ENCODE measurements at regions not wholly inside any gene's neighbourhood (a gene's known extent, or its start where the extent isn't known, plus 50 kb on each side); places are given as distances from the start of the nearest gene placed in this dataset.

DNA sequence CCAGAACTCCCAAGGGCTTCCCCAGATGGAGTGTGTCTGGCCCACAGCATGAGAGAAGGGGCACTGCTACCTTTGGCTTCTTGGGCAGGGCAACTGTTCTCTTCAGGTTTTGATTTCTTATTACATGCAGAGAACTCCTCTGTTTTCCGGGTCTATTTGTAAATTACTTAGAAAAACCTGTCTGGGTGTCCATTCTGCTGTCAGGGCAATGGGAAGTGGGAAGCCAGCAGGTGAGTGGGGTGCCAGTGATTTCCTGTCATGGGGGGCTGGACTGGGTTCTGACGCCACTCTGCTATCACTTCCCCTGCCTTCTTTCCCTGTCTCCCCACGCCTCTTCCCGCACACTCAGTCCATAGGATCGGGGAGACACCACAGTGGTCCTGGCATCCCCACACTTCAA lies 58.0 kb upstream of the LGALSL start:
- no peaks in the 10 kb centered on the region for H3K9me2 ChIP-seq (replicated peaks; ENCODE audit: insufficient read depth)
- no peak overlapping the region for H3K27ac ChIP-seq
- H3K9me3 ChIP-seq (ENCODE audit: low read depth): no peaks in the 10 kb centered on the region
- no peak for DNase-seq (ENCODE audit: low spot score)
- H3K79me2 ChIP-seq: no peaks in the 10 kb centered on the region
- TF ChIP-seq EZH2phosphoT487 (IDR thresholded peaks at IDR 0.05; ENCODE audit: low read depth, severe bottlenecking, unreplicated experiment) (no peak), EZH2 (IDR thresholded peaks at IDR 0.05; ENCODE audit: borderline replicate concordance) (no peak)
- TF ChIP-seq, protein P1, sequence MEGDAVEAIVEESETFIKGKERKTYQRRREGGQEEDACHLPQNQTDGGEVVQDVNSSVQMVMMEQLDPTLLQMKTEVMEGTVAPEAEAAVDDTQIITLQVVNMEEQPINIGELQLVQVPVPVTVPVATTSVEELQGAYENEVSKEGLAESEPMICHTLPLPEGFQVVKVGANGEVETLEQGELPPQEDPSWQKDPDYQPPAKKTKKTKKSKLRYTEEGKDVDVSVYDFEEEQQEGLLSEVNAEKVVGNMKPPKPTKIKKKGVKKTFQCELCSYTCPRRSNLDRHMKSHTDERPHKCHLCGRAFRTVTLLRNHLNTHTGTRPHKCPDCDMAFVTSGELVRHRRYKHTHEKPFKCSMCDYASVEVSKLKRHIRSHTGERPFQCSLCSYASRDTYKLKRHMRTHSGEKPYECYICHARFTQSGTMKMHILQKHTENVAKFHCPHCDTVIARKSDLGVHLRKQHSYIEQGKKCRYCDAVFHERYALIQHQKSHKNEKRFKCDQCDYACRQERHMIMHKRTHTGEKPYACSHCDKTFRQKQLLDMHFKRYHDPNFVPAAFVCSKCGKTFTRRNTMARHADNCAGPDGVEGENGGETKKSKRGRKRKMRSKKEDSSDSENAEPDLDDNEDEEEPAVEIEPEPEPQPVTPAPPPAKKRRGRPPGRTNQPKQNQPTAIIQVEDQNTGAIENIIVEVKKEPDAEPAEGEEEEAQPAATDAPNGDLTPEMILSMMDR (IDR thresholded peaks at IDR 0.05; ENCODE audit: poor library complexity): no peak
- H2AFZ ChIP-seq: no peak overlapping the region
- no peak overlapping the region for H3K4me2 ChIP-seq
- no peaks in the 10 kb centered on the region for H4K20me1 ChIP-seq (ENCODE audit: insufficient read depth, poor library complexity, severe bottlenecking)
- H3K27me3 ChIP-seq: no peaks in the 10 kb centered on the region
- no peaks in the 10 kb centered on the region for H3K36me3 ChIP-seq (replicated peaks; ENCODE audit: insufficient read depth, low read depth)
- H3K4me3 ChIP-seq: no peak overlapping the region
- H3K4me1 ChIP-seq (ENCODE audit: insufficient read depth): peaks cover 18% of the 10 kb centered on the region
- WGBS (ENCODE audit: low lambda C conversion rate, missing lambda C conversion rate): 95% methylated on average over 5 of the region's 5 CpGs

DNA sequence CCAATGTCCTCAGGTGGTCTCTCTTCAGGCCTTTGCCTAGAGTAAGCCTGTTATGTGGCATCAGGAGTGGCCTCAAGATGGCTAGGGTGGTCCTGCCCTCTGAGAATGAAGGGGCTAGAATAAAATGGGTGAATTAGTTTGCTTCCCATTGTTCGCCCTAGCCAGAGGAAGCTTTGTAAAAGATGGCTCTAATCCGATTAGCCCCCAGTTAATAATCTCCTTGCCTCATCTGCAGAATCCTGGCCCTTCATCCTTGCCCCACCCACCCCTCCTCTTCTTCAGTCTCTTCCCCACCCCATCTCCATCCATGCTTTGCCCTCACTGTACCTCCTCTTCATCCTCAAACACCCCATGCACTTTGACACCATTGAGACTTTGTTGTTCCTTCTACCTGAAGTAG lies 57.4 kb upstream of the LGALSL start:
- Histone ChIP-seq H2AFZ (no peak overlapping the region), H3K9me2 (replicated peaks; ENCODE audit: insufficient read depth) (no peaks in the 10 kb centered on the region), H3K4me3 (no peak overlapping the region), H3K4me2 (no peak overlapping the region), H3K9me3 (ENCODE audit: low read depth) (no peaks in the 10 kb centered on the region), H3K36me3 (replicated peaks; ENCODE audit: insufficient read depth, low read depth) (no peaks in the 10 kb centered on the region), H3K4me1 (ENCODE audit: insufficient read depth) (peaks cover 24% of the 10 kb centered on the region), H3K27ac (no peak overlapping the region), H3K79me2 (no peaks in the 10 kb centered on the region), H3K27me3 (no peaks in the 10 kb centered on the region), H4K20me1 (ENCODE audit: insufficient read depth, poor library complexity, severe bottlenecking) (no peaks in the 10 kb centered on the region)
- WGBS (ENCODE audit: low lambda C conversion rate, missing lambda C conversion rate): 100% methylated on average over 2 of the region's 2 CpGs
- TF ChIP-seq, protein P1 (IDR thresholded peaks at IDR 0.05; ENCODE audit: poor library complexity): no peak
- no peak for TF ChIP-seq EZH2phosphoT487 (IDR thresholded peaks at IDR 0.05; ENCODE audit: low read depth, severe bottlenecking, unreplicated experiment)
- TF ChIP-seq EZH2 (IDR thresholded peaks at IDR 0.05; ENCODE audit: borderline replicate concordance): no peak
- no peak for DNase-seq (ENCODE audit: low spot score)

DNA sequence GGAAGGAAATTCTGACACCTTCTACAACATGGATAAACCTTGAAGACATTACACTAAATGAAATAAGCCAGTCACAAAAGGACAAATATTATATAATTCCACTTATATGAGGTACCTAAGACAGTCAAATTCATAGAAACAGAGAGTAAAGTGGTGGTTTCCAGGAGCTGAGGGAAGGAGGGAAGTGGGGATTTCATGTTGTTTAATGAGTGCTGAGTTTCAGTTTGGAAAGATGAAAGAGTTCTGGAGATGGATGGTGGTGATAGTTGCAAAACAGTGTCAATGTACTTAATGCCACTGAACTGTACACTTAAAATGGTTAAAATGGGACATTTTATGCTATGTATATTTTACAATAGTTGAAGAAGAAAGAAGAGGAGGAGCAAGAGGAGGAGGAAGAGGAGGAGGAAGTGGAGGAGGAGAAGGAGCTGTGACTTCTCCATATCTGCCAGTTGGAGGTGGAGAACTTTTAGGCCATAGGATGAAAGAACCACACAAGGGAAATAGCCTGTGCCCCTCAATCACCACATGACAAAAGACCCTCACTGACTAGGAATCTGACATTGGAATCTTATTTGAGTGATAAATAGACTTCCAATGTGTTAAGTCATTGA lies 55.3 kb upstream of the LGALSL start:
- Histone ChIP-seq H3K36me3 (replicated peaks; ENCODE audit: insufficient read depth, low read depth) (no peaks in the 10 kb centered on the region), H3K27me3 (no peaks in the 10 kb centered on the region), H3K9me3 (ENCODE audit: low read depth) (no peaks in the 10 kb centered on the region), H3K4me3 (no peak overlapping the region), H3K79me2 (no peaks in the 10 kb centered on the region), H2AFZ (no peak overlapping the region), H4K20me1 (ENCODE audit: insufficient read depth, poor library complexity, severe bottlenecking) (no peaks in the 10 kb centered on the region), H3K27ac (no peak overlapping the region), H3K9me2 (replicated peaks; ENCODE audit: insufficient read depth) (no peaks in the 10 kb centered on the region), H3K4me2 (no peak overlapping the region), H3K4me1 (ENCODE audit: insufficient read depth) (peaks cover 29% of the 10 kb centered on the region)
- DNase-seq (ENCODE audit: low spot score): no peak
- TF ChIP-seq, protein P1 (IDR thresholded peaks at IDR 0.05; ENCODE audit: poor library complexity): no peak

DNA sequence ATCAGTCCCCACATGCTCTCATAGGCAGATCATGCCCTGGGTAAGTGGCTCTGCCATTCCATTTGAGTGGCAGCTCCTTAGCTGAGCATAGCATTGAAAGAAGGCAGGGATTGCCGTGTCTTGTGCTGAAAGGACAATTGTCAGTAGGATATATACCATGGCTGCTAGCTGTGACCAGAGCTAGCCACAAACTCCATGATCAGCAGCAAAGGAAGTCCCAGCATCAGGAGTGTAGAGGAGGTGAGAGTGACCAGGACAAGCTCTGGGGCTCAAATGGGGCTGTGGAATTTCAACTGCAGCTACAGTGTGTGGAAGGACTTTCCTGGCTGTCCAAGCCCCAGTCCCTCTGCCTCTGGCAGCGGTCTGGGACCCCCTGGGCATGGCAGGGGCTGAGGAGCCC lies 54.4 kb upstream of the LGALSL start:
- Histone ChIP-seq H3K4me1 (ENCODE audit: insufficient read depth) (peaks cover 37% of the 10 kb centered on the region), H3K9me2 (replicated peaks; ENCODE audit: insufficient read depth) (no peaks in the 10 kb centered on the region), H3K27ac (no peak overlapping the region), H3K27me3 (no peaks in the 10 kb centered on the region), H3K4me2 (no peak overlapping the region), H2AFZ (no peak overlapping the region), H3K4me3 (no peak overlapping the region), H3K9me3 (ENCODE audit: low read depth) (no peaks in the 10 kb centered on the region), H4K20me1 (ENCODE audit: insufficient read depth, poor library complexity, severe bottlenecking) (no peaks in the 10 kb centered on the region), H3K79me2 (no peaks in the 10 kb centered on the region), H3K36me3 (replicated peaks; ENCODE audit: insufficient read depth, low read depth) (no peaks in the 10 kb centered on the region)
- TF ChIP-seq EZH2phosphoT487 (IDR thresholded peaks at IDR 0.05; ENCODE audit: low read depth, severe bottlenecking, unreplicated experiment) (no peak), EZH2 (IDR thresholded peaks at IDR 0.05; ENCODE audit: borderline replicate concordance) (no peak)
- TF ChIP-seq, protein P1 (IDR thresholded peaks at IDR 0.05; ENCODE audit: poor library complexity): no peak
- DNase-seq (ENCODE audit: low spot score): no peak
- WGBS (ENCODE audit: low lambda C conversion rate, missing lambda C conversion rate): 100% methylated on average over 2 of the region's 2 CpGs
